ENCODE measurements at regions not wholly inside any gene's neighbourhood (a gene's known extent, or its start where the extent isn't known, plus 50 kb on each side); places are given as distances from the start of the nearest gene placed in this dataset.

GRCh38 chr1:4590756-4591155 is 63.7 kb upstream of the AJAP1 start:
- no peak for TF ChIP-seq EGR1 (IDR thresholded peaks at IDR 0.05)
- peak; percentile 13; the same call in 1 of the 2 replicates for TF ChIP-seq NFIC (IDR thresholded peaks at IDR 0.05)

- TF ChIP-seq ZBTB7A (IDR thresholded peaks at IDR 0.05; ENCODE audit: low read depth) (no peak), TEAD4 (IDR thresholded peaks at IDR 0.05) (no peak), TAF1 (IDR thresholded peaks at IDR 0.05; ENCODE audit: low read depth) (no peak), YY1 (IDR thresholded peaks at IDR 0.05; ENCODE audit: low read depth) (no peak), USF1 (IDR thresholded peaks at IDR 0.05) (no peak), MAX (IDR thresholded peaks at IDR 0.05) (no peak), NFIC (IDR thresholded peaks at IDR 0.05) (no peak), CEBPB (IDR thresholded peaks at IDR 0.05) (no peak), FOXM1 (IDR thresholded peaks at IDR 0.05; ENCODE audit: borderline replicate concordance, low read depth) (no peak), EP300 (IDR thresholded peaks at IDR 0.05; ENCODE audit: borderline replicate concordance) (no peak), CREB1 (IDR thresholded peaks at IDR 0.05; ENCODE audit: low read depth) (no peak), REST (IDR thresholded peaks at IDR 0.05; ENCODE audit: low read depth) (no peak), TCF12 (IDR thresholded peaks at IDR 0.05; ENCODE audit: low read depth) (no peak)
Observed at GRCh38 chr1:4591926-4592325, 62.5 kb upstream of the AJAP1 start.

- TF ChIP-seq REST (IDR thresholded peaks at IDR 0.05; ENCODE audit: low read depth): no peak
- no peak for TF ChIP-seq YY1 (IDR thresholded peaks at IDR 0.05; ENCODE audit: low read depth)
- TF ChIP-seq EGR1 (IDR thresholded peaks at IDR 0.05): no peak
- no peak for TF ChIP-seq FOXM1 (IDR thresholded peaks at IDR 0.05; ENCODE audit: borderline replicate concordance, low read depth)
- no peak for TF ChIP-seq RAD21 (IDR thresholded peaks at IDR 0.05; ENCODE audit: low read depth)
- TF ChIP-seq CREB1 (IDR thresholded peaks at IDR 0.05; ENCODE audit: low read depth): no peak
- no peak for TF ChIP-seq USF1 (IDR thresholded peaks at IDR 0.05)
- TF ChIP-seq MAX (IDR thresholded peaks at IDR 0.05): no peak
- no peak for TF ChIP-seq EP300 (IDR thresholded peaks at IDR 0.05; ENCODE audit: borderline replicate concordance)
- TF ChIP-seq TAF1 (IDR thresholded peaks at IDR 0.05; ENCODE audit: low read depth): no peak
- TF ChIP-seq NFIC (IDR thresholded peaks at IDR 0.05): no peak
- TF ChIP-seq TCF12 (IDR thresholded peaks at IDR 0.05; ENCODE audit: low read depth): no peak
- TF ChIP-seq CEBPB (IDR thresholded peaks at IDR 0.05): no peak
Observed at GRCh38 chr1:4593106-4593505, 61.3 kb upstream of the AJAP1 start.

- no peak for TF ChIP-seq TCF12 (IDR thresholded peaks at IDR 0.05; ENCODE audit: low read depth)
- no peak for TF ChIP-seq CREB1 (IDR thresholded peaks at IDR 0.05; ENCODE audit: low read depth)
- no peak for TF ChIP-seq FOXM1 (IDR thresholded peaks at IDR 0.05; ENCODE audit: borderline replicate concordance, low read depth)
- TF ChIP-seq YY1 (IDR thresholded peaks at IDR 0.05; ENCODE audit: low read depth): no peak
- TF ChIP-seq TEAD4 (IDR thresholded peaks at IDR 0.05): no peak
- TF ChIP-seq TAF1 (IDR thresholded peaks at IDR 0.05; ENCODE audit: low read depth): no peak
- TF ChIP-seq NFIC (IDR thresholded peaks at IDR 0.05): no peak
- TF ChIP-seq ZBTB7A (IDR thresholded peaks at IDR 0.05; ENCODE audit: low read depth): no peak
- no peak for TF ChIP-seq USF1 (IDR thresholded peaks at IDR 0.05)
- no peak for TF ChIP-seq MAX (IDR thresholded peaks at IDR 0.05)
- no peak for TF ChIP-seq EGR1 (IDR thresholded peaks at IDR 0.05)
Observed at GRCh38 chr1:4594286-4594991, 60.0 kb upstream of the AJAP1 start.

- TF ChIP-seq EGR1 (IDR thresholded peaks at IDR 0.05) (no peak), MAX (IDR thresholded peaks at IDR 0.05) (no peak), EP300 (IDR thresholded peaks at IDR 0.05; ENCODE audit: borderline replicate concordance) (no peak), FOXM1 (IDR thresholded peaks at IDR 0.05; ENCODE audit: borderline replicate concordance, low read depth) (no peak), TAF1 (IDR thresholded peaks at IDR 0.05; ENCODE audit: low read depth) (no peak), CREB1 (IDR thresholded peaks at IDR 0.05; ENCODE audit: low read depth) (no peak), YY1 (IDR thresholded peaks at IDR 0.05; ENCODE audit: low read depth) (no peak), TCF12 (IDR thresholded peaks at IDR 0.05; ENCODE audit: low read depth) (no peak)
Observed at GRCh38 chr1:4595341-4596225, 58.8 kb upstream of the AJAP1 start.

All from Ishikawa (cell line).